Neural crest cell (in vitro differentiated cells): ENCODE measurements at regions not wholly inside any gene's neighbourhood (a gene's known extent, or its start where the extent isn't known, plus 50 kb on each side); places are given as distances from the start of the nearest gene placed in this dataset.
"Not testable (repeated sequence)": the region's sequence is repeated elsewhere in the genome, so short reads cannot be mapped to it uniquely, and the experiment has no call there.

Experiments used
- DNase-seq: peaks from one replicate; pipeline ENCODE4 v3.0.0; 2021; ENCODE audit warnings: low read depth, mixed read lengths, low spot score
- H3K27ac Mint-ChIP-seq: one replicate; pipeline ENCODE4 v1.8.0; 2021; ENCODE audit warnings: mild to moderate bottlenecking, mixed read lengths; ENCODE audit not compliant: unreplicated experiment
- H3K27me3 Mint-ChIP-seq: 2 replicates; pipeline ENCODE4 v1.8.0; 2021; ENCODE audit warnings: low read depth, mild to moderate bottlenecking, mixed read lengths
- H3K36me3 Mint-ChIP-seq: 2 replicates; pipeline ENCODE4 v1.8.0; 2021; ENCODE audit warnings: low read depth, mild to moderate bottlenecking, mixed read lengths
- H3K4me1 Mint-ChIP-seq: 2 replicates; pipeline ENCODE4 v1.8.0; 2021; ENCODE audit warnings: mixed read lengths
- H3K4me3 Mint-ChIP-seq: one replicate; pipeline ENCODE4 v1.8.0; 2021; ENCODE audit warnings: mild to moderate bottlenecking, mixed read lengths
- H3K9me3 Mint-ChIP-seq: 2 replicates; pipeline ENCODE4 v1.8.0; 2021; ENCODE audit warnings: mixed read lengths
- CTCF ChIP-seq: fragments of 200-600 bp; sonication (generic); conservative IDR thresholded peaks from 2 replicates; pipeline ENCODE4 v1.5.0; 2021; ENCODE audit warnings: antibody characterized with exemption, mild to moderate bottlenecking

- no peak overlapping the region for H3K4me3 Mint-ChIP-seq
- no peaks in the 10 kb centered on the region for H3K4me1 Mint-ChIP-seq
- no peak for DNase-seq
- no peaks in the 10 kb centered on the region for H3K9me3 Mint-ChIP-seq
- TF ChIP-seq CTCF: no peak
- H3K27me3 Mint-ChIP-seq: peaks cover 20% of the 10 kb centered on the region
- H3K27ac Mint-ChIP-seq: no peak overlapping the region
- H3K36me3 Mint-ChIP-seq: no peaks in the 10 kb centered on the region
These were observed 60.6 kb upstream of the ATXN1 start for GRCh38 chr6:16821834-16822264.

- Mint-ChIP-seq H3K27ac (peak overlapping the region; percentile 43), H3K27me3 (peaks cover 19% of the 10 kb centered on the region)
- not testable (repeated sequence) for H3K4me3 Mint-ChIP-seq, H3K4me1 Mint-ChIP-seq, DNase-seq, H3K36me3 Mint-ChIP-seq, H3K9me3 Mint-ChIP-seq
These were observed 59.0 kb upstream of the ATXN1 start for GRCh38 chr6:16820262-16820661.

DNA sequence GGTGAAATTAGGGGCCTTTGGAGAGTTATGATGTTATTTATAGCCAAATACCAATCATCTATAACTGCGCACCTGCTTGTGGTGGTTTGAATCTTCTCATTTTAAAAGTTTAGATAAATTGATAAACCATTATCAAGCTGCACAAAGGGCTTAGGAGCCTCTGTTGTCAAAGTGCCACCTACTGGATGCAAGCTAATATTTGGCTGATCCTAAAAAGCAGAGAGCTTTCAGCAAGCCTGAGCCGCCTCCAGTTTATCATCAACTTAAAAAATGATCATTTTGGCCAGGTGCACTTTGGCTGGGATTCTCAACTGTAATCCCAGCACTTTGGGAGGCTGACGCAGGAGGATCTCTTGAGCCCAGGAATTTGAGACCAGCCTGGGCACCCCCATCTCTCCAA, 58.5 kb upstream of the ATXN1 start:
- Mint-ChIP-seq H3K36me3 (no peaks in the 10 kb centered on the region), H3K27ac (no peak overlapping the region)

DNA sequence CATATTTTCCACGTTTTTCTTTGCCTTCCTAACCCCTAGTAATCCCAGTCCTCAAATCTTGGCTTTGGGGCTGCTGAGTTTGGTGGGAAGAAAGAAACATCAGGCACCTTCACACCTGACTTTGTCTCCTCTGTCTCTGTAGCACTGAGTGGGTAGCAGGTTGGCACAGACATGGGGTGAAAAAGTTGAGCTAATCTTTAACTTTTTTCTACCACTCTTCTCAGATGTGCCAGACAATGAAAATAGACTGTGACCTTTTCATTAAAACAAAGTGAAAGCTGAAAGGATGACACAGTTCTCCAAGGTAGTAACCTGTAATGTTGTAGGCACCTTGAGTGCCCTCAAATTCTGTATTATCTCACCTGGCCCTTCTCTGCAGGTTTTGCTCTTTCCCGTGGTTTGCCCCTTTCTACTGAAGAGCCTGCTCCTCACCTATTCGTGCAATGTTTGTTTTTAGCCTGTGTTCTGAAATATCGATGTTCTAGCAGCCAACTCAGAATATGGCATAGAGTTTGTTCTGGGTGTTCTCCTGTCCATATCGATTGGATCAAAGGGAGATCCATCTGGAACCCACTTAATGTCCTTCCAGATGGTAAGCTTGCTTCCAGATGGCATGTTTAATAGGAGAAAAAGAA, 57.8 kb upstream of the ATXN1 start:
- no peak for DNase-seq
- no peak for TF ChIP-seq CTCF
- Mint-ChIP-seq H3K4me1 (no peaks in the 10 kb centered on the region), H3K27me3 (peaks cover 13% of the 10 kb centered on the region), H3K4me3 (no peak overlapping the region), H3K9me3 (peaks cover 2% of the 10 kb centered on the region), H3K36me3 (no peaks in the 10 kb centered on the region), H3K27ac (no peak overlapping the region)

More for the DNA sequence above, 58.5 kb upstream of the ATXN1 start:
- H3K9me3 Mint-ChIP-seq: no peaks in the 10 kb centered on the region
- no peak overlapping the region for H3K4me3 Mint-ChIP-seq
- peak; percentile 30 for TF ChIP-seq CTCF
- no peaks in the 10 kb centered on the region for H3K4me1 Mint-ChIP-seq
- no peak for DNase-seq
- peaks cover 14% of the 10 kb centered on the region for H3K27me3 Mint-ChIP-seq

GRCh38 chr6:16817594-16817993, 56.3 kb upstream of the ATXN1 start:
- Mint-ChIP-seq H3K4me1 (no peaks in the 10 kb centered on the region), H3K36me3 (peaks cover 4% of the 10 kb centered on the region), H3K27me3 (peaks cover 15% of the 10 kb centered on the region), H3K27ac (no peak overlapping the region), H3K4me3 (no peak overlapping the region), H3K9me3 (peaks cover 9% of the 10 kb centered on the region)
- DNase-seq: no peak
- TF ChIP-seq CTCF: no peak

DNA sequence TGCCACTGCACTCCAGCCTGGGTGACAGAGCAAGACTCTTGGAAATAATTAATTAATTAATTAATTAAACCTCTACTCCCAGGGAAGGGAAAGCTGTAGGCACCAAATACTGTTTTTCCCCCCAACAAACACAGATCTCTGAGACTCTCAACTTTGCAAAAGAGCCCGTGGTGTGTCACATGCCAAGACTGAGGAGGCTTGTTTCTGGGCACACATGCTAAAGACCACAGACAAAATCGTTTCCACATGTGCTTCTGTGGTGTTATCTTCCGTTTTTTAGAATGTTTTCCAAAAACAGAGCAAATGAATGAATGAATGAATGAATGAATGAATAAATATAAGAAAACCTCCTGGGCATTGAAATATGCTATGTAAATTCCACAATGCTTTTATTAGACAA, 55.6 kb upstream of the ATXN1 start:
- H3K27me3 Mint-ChIP-seq: peaks cover 14% of the 10 kb centered on the region

More for the DNA sequence above, 55.6 kb upstream of the ATXN1 start:
- Mint-ChIP-seq H3K36me3 (peaks cover 7% of the 10 kb centered on the region), H3K4me3 (no peak overlapping the region), H3K27ac (no peak overlapping the region), H3K4me1 (no peaks in the 10 kb centered on the region), H3K9me3 (peaks cover 15% of the 10 kb centered on the region)
- TF ChIP-seq CTCF: no peak
- DNase-seq: no peak
